ENCODE measurements at regions not wholly inside any gene's neighbourhood (a gene's known extent, or its start where the extent isn't known, plus 50 kb on each side); places are given as distances from the start of the nearest gene placed in this dataset.

DNA sequence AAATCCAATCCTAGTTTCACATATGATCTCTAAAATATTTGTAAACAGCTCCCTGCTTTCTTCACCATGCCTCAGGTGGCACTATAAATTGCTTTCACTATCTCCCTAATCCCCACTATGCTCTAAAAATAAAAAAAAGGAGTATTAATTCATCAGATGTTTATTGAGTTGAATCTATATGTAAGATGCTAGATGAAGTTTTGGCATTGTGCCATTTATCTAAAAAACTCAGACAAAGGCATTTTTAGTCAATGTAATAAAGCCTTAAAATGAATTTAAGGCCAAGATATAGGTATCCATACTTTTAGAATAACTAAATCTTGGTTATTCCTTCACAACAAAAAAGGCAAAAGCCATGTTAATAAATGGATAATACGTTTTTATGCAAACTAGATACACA is 373.9 kb downstream of the ETS1 start:
- no peak for DNase-seq

- no peak for DNase-seq
Measured at GRCh38 chr11:128212324-128212723, 375.0 kb downstream of the ETS1 start.

GRCh38 chr11:128210148-128210940 is 377.0 kb downstream of the ETS1 start:
- no peak for DNase-seq

GRCh38 chr11:128209138-128209435 is 378.3 kb downstream of the ETS1 start:
- no peak for DNase-seq

DNA sequence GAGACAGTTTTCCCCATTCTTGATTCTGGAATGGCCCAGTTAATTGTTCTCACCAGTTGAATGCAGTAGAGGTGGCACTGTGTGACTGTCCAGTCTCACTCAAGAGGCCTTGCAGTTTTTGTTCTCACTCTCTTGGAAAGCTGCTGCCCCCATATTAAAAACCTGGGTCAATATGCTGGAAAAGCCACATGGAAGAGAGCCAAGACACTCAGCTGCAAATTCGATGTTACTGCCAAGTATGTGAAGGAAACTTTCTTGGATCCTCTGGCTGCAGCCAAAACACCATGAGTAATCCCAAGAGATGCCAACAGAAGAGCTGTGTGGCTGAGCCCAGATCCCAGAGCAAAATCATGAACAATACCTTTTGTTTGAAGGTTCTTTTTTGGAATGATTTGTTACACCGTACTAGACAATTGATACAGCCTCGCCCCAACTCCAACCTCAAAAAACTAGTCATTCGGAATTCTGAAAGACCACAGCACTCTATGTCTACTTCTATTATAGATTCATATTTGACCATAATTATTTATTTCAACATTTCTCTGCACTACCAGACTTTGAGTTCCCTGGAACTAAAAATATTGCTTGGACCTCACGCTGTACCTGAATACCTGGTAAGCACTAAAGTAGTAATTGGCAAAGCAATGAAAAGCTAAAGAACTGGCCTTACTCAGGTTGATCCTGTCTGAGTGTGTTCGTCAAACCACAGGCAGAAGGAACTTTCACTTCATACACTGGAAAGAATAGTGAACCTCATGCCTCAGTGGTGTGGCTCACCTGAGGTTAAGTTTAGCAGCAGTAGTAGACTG is 378.8 kb downstream of the ETS1 start:
- DNase-seq: no peak

DNA sequence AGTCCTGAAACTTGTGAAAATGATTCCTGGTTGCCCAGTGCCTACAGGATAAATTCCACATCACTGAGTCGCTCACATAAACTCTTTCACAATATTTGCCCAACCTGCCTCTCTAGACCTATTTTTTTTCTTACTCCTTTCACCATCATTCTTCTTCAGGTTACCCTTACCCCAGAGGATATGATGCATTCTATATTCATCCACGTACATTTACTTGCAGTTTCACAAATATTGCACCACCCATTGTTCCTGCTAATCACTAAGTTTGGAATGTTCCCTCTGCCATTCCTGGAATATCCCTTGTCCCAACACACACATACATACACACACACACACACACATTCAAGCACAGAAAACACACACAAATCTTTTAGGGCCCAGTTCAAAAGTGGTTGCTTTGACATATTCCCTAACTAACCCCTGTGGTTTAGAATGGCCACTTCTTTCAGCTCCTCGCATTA is 379.5 kb downstream of the ETS1 start:
- DNase-seq: no peak

- DNase-seq: no peak
Measured at GRCh38 chr11:128206461-128206860, 380.9 kb downstream of the ETS1 start.

- no peak for DNase-seq
Measured at GRCh38 chr11:128205796-128206195, 381.6 kb downstream of the ETS1 start.

DNA sequence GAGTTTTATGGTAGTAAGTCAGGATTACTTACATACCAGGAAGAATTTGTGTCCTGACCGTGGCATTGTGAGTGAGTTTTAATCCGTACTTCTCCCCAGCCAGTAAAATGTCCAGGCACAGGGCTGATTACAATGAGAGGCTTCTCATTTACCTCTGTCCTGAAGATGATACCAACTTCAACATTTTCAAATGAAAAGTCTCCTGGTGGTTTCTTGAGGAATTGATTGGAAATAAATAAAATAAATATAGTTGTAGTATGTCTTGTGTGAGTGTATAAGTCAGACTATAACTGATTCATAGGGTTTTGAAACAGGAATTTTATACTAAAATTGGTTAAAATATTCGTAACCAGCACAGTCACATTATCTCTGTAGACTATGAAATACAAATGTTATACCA is 382.5 kb downstream of the ETS1 start:
- no peak for DNase-seq

GRCh38 chr11:128201801-128202200 is 385.6 kb downstream of the ETS1 start:
- no peak for DNase-seq

- DNase-seq: no peak
Measured at GRCh38 chr11:128201009-128201408, 386.3 kb downstream of the ETS1 start.

DNA sequence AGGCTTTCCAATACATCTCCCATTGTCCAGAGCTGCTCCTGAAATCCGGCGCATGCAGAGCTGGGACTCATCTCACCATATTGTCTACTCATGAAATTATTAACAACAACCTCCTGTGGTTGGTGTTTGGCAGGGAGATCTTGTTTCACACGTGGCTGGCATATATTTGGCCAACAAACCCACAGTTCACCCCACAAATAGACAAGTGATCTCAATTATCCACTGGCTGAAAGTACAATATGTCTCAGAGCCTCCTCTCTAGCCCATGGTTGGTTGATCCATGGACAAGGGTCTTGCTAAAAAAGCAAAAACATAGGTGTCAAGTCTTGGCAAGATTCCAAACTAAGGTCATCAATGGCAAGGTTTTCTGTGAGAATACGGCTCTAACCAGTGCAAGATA is 386.9 kb downstream of the ETS1 start:
- DNase-seq: no peak

GRCh38 chr11:128198216-128198772 is 389.1 kb downstream of the ETS1 start:
- no peak for DNase-seq

- no peak for DNase-seq
Measured at GRCh38 chr11:128196235-128196634, 391.1 kb downstream of the ETS1 start.

DNA sequence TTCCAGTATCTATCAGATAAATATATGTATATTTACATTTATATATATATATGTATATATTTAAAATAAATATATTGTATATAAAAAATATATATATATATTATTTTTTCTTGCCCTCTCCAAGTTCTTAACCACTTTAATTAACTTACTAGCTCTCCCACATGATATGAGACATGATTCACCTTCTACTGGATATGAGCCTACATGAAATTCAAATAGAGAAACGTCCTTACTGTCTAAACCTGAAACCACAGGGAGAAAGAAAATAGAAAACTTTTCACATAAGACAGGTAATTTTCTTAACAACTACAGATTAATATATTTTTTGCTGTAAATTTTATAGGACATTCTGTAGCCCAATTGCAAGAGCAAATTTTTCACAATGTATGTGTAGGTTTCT is 391.6 kb downstream of the ETS1 start:
- DNase-seq: no peak

GRCh38 chr11:128195057-128195751 is 392.2 kb downstream of the ETS1 start:
- no peak for DNase-seq

DNA sequence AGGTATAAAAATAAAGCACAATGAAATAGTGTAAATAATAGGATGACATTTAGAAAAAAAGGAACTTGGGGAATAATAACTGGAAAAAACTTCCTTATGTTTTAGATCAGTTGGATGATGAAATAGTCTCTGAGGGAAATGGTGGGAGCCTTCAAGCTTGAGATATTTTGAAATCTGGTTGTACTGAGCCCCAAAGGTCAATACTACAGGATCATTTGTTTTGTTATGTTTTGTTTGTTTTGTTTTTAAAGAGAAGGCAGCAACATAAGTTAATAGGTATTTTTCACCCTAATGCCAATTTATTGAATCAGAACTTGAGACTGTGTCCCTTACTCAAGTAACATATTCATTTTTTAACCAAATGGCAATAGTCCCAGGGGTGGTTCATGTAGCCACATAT is 393.1 kb downstream of the ETS1 start:
- DNase-seq: no peak

DNA sequence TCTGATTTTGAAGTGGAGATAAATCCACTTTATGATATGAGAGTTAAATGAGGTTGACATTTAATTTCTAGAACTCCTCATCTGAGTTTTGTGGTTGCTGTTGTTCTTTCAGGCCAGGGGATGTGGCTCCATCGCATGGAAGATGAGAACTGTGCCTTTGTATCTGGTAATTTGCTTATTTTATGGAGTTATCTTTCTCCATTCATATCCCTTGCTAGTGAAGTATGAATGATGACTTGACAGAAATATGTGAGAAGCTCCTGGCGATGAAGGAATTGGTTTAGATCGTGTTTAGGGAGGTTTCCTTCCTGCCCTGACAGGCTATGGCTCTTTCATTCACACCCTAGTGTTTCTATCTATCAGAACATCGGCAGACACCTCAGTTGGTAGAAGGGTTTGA is 393.7 kb downstream of the ETS1 start:
- no peak for DNase-seq

GRCh38 chr11:128190312-128190711 is 397.0 kb downstream of the ETS1 start:
- DNase-seq: no peak

- DNase-seq: no peak
Measured at GRCh38 chr11:128189823-128190222, 397.5 kb downstream of the ETS1 start.

- DNase-seq: no peak
Measured at GRCh38 chr11:128188346-128189004, 398.9 kb downstream of the ETS1 start.

GRCh38 chr11:128187835-128188234 is 399.5 kb downstream of the ETS1 start:
- no peak for DNase-seq

- no peak for DNase-seq
Measured at GRCh38 chr11:128187377-128187776, 400.0 kb downstream of the ETS1 start.

All from NCI-H187 (cell line).